ENCODE measurements at regions not wholly inside any gene's neighbourhood (a gene's known extent, or its start where the extent isn't known, plus 50 kb on each side); places are given as distances from the start of the nearest gene placed in this dataset.

DNA sequence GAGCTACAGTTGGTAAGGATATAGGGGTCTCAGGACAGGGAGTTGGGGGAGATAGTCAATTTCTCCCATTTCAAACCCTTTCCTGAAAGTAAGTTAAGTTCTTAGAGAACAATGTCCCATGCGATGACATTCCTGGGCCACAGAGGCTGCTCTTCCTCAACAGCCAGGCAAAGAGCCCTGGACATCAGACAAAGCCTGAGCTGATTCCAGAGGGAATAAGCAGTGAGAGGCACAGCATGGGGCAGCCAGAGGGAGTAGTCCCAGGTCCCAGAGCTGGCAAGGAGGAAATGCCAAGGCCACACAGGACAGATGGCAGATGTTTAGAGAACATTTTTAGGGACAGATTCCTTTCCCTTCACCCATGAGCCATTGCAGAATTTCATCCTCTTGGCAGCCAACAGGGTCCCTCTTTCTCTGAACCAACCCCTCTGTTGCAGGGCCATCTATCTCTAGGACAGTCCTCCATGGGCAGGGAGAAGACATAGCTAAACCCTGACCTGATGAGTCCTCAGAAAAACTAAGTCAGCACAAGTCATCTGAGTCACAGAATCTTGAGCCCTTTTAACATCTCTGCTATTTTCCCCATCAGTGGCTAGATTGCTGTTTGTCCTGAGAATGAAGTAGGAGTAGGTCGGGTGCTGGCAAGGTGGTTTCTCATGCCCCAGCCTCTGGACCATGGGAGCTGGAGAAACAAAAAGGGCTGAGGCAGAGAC lies 60.3 kb upstream of the CALM2 start:
- no peak for DNase-seq (ENCODE audit: low read depth, low spot score)

DNA sequence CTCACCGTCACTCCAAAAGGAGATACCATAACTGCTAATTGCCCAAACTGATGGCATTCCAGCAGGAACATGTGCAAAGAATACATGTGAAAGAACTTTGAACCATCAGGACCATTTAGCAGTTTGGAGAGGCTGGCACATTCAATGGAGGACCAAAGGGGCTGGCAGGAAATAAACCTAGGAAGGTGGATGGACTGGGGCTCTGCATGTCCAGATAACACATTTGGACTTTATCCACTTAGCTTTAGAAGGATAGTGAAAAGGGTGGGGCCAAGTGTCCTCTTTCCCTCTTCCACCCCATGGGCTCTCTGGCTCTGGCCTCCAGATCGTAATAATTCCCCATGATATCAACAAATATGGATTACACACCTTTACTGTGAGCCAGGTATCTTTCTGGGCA lies 58.8 kb upstream of the CALM2 start:
- DNase-seq (ENCODE audit: low read depth, low spot score) = no peak

DNA sequence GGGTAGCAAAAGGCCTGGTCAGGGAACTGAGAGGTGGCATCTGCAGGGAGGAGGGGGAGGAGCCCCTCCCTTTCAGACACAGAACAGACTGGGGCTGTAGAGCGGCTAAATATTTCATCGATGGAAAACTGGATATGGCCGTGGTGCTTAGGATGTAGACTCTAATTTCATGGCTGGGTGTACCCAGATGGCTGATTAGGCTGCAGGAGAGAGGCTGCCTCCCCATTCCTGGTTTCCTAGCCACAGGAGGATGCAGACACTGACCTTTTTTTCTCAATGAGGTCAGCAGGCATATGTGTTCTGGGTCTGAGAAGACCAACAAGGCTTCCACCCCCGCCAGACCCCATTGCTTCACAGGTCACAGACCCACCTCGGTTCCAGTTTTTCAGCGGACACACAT lies 58.1 kb upstream of the CALM2 start:
- no peak for DNase-seq (ENCODE audit: low read depth, low spot score)

DNA sequence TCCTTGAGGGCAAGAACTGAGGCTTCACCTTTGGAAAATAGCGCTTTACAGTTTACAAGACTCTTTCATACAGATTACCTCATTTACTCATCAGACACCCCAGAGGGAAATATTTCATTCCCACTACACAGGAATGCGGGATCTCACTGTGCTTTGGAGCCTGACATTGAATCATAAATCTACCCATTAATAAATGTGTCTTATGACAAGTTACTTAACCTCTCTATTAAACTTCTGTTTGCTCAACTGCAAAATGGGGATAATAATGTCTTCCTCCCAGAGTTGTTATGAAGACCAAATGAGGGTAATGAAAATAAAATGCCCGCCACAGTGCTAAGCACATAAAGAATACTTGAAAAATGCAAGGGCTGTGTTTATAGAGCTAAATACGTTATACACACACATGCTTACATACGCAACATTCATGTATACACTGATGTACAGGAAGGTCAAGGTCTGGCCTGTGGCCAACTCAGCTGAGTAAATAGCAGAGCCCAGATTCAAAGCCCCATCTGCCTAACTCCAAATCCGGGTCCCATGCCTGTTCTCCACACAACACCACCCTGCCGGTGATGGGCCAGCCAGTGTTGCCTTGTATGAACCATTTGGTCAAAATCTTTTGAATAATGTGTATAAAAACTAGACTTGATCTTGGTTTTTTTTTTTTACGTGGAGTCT lies 56.6 kb upstream of the CALM2 start:
- no peak for DNase-seq (ENCODE audit: low read depth, low spot score)

DNA sequence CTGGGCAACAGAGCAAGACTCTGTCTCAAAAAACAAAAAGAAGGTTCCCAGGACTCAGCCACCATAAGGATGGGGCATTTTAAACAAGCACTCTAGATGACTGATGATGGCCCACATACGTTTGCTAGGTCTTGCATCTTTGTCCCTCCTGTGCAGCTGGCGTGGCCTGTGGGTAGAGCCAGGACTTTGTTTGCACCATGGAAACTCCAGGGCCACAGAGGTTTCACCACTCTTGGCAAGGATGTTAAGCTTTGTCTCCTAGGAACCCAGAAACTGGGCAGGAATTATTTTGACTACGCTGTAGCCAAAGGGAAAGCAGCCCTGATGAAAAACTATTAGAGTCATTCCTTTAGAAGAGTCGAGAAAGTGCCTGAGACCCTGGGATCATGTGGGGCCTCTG lies 54.1 kb upstream of the CALM2 start:
- DNase-seq (ENCODE audit: low read depth, low spot score) = no peak

DNA sequence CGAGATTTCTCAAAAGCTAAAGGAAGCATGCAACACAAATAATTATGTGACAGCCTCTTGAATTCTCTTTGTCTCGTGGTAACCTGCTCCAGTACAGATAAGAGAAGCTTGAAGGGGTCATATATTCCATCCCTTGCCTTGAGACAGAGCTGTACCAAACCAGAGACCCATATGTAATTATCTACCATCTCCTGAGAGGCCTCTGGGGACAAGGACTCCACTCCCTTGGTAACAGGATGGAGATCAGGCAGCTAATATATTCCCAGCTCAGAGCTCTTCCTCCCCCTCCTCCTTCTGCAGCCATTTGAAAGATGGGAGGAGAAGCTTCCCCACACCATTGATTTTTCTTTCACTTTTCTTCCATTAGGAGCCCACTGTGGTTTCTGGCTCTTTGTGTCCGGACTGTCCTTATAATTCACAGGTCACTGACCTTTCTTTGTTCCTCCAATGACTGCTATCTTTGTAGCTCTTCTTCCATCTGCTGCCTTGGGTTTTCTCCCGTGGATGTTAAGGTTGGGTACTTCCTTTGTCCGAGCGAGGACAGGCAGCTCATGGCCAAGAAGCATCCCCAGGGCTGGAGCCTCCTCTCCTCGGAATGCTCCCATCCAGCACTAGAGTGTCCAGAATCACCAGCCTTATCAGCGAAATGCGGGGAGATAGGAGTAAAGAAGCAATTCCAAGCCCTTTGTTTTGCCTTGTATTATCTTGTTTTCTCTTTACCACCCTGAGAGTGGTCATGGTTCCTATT lies 51.4 kb upstream of the CALM2 start:
- no peak for DNase-seq (ENCODE audit: low read depth, low spot score)

DNA sequence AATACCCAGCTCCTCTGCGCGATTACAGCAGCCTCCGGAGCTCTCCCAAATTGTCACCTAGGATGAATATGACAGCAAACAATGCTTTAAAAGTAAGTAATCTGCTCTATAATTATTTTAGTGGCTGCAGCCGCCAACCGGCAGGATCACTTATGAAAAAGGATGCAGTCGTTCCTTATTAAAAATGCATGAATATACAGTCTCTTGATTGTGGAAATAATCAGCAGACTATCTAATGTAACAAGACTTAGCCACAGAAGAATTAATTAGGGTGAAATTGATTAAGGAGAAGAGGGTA lies 50.6 kb upstream of the CALM2 start:
- DNase-seq (ENCODE audit: low read depth, low spot score) = no peak

DNA sequence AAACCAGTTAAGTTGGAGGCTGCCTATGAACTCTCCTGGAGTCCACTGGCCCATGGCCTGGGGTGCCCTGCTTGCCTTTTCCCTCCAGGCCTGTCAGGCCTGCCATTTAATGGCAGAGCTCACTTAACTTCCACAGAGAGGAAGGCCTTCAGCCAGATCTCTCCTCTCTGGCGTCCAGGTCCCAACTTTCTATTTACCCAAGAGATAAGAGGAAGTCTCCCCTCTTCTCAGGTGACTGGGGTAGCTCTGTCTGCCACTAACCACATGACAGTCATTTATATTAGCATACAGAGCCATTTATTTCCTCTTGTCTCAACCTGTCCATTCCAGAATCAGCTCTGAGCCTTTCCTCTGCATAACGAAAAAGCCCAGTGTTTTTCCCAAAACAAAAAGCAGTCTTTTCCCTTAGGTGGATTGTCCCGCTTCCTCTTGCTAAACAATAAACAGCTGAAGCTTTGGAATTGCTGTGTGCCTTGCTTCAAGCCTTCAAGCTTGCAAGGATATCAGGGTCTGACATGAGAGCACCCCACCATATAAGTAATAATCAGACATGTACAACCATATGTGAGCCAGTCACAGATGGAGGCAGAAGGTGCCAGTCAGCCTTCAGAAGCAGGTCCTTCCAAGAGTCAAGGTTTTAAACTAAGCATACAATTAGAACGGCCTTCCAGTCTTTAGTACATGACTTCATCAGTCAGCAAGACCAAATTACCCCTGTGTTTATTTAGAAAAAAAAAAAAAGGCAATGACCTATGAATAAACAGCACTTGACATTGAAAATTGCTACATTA lies 50.0 kb upstream of the CALM2 start:
- DNase-seq (ENCODE audit: low read depth, low spot score) = no peak

Data from pulmonary artery endothelial cell (primary cell).